ENCODE measurements at regions not wholly inside any gene's neighbourhood (a gene's known extent, or its start where the extent isn't known, plus 50 kb on each side); places are given as distances from the start of the nearest gene placed in this dataset.

DNA sequence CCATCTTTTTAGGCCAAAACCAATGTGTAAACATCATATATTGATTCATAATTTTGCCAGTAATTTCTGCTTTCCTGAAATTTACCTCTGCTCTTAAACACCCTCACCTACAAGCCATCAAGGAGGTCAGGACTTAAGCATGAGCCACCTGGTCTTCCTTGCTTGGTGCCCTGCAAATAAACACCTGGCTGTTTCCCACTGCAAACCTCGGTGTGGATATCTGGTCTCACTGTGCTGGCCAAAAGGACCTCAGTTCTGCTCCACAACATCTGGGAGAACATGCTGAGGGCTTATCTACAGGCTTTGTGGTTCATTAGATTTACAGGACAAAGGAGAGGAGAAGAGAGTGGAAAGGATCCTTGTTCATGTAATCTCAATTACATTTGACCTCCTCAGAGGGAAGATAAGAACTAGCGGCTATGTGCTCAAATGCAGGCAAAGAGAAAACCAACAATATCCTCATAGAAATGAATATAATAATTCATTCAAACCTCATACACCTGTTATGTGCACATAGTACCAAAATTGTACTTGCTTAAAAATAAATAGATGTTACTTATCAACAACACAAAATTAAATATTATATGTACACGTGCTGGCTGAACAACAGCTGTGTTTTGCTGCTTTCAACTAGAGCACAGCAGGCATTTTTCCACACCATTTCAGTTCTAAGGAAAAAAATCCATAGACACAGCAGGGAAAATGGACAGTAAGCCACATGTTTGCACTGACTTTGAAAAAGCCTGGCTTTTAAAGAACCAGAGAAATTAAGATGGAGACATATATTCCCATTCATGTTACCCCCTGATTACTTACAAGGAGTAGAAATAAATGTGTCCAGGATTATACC lies 465.1 kb downstream of the LPIN1 start:
- TF ChIP-seq CTCF (IDR thresholded peaks at IDR 0.05) (no peak), POLR2A (IDR thresholded peaks at IDR 0.05) (no peak)
